WTC11 (cell line): ENCODE measurements at regions not wholly inside any gene's neighbourhood (a gene's known extent, or its start where the extent isn't known, plus 50 kb on each side); places are given as distances from the start of the nearest gene placed in this dataset.

Experiments used
- ATAC-seq: fragments of 200-7000 bp; cut with Tn5 transposase; 2 replicates; pipeline ENCODE4 v1.10.0; 2021; ENCODE audit warnings: mild to moderate bottlenecking, moderate library complexity
- CTCF ChIA-PET: fragments of 300-600 bp; sonication (Branson Sonifier 250); formaldehyde crosslinking; loops from one replicate; lab custom pipeline; 2021; ENCODE audit warnings: antibody characterized with exemption; lab: Charles Lee
- POLR2A ChIA-PET: fragments of 350-600 bp; sonication (Branson Sonifier 250); formaldehyde crosslinking; loops from one replicate; lab custom pipeline; 2021; ENCODE audit warnings: antibody characterized with exemption; lab: Charles Lee
- DNase-seq: peaks from one replicate; pipeline ENCODE4 v3.0.0; 2021; ENCODE audit warnings: low spot score
- H3K27ac Mint-ChIP-seq: 2 replicates; pipeline ENCODE4 v1.8.0; 2021; ENCODE audit warnings: mixed read lengths
- H3K27me3 Mint-ChIP-seq: 2 replicates; pipeline ENCODE4 v1.8.0; 2021; ENCODE audit warnings: low read depth, mild to moderate bottlenecking, moderate library complexity, mixed read lengths
- H3K36me3 Mint-ChIP-seq: 2 replicates; pipeline ENCODE4 v1.8.0; 2021; ENCODE audit warnings: mixed read lengths
- H3K4me1 Mint-ChIP-seq: 2 replicates; pipeline ENCODE4 v1.8.0; 2022; ENCODE audit warnings: mixed read lengths
- H3K4me3 Mint-ChIP-seq: 2 replicates; pipeline ENCODE4 v1.8.0; 2021; ENCODE audit warnings: mild to moderate bottlenecking, moderate library complexity, mixed read lengths
- H3K9me3 Mint-ChIP-seq: 2 replicates; pipeline ENCODE4 v1.8.0; 2021; ENCODE audit warnings: mixed read lengths
- TF ChIP-seq, protein P1 (sequence below): sonication (generic); formaldehyde crosslinking; IDR thresholded peaks from 2 replicates; pipeline ENCODE4 v1.8.1; 2022; ENCODE audit warnings: low read depth, missing genetic modification reagents, borderline replicate concordance

DNA sequence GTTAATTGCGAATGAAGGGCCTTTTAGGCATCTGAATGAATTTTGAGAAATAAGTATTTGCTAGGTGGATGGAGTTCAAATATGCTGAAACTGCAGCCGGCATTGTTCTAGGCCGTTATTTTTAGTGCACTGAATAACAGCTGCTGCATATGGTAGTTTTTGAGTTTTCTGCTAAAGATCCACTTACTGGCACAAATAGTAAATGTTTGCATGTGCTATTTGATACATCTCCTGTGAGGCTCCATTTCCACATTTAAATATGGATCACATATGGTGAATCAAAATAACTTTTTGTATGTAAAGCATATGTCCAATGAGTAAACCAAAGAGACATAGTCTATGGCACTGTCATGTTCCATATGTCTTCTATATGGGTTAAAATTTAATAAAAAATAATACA, 56.7 kb upstream of the CNTN4 start:
- Mint-ChIP-seq H3K4me3 (no peak overlapping the region), H3K27ac (no peak overlapping the region), H3K27me3 (no peaks in the 10 kb centered on the region; the same call in none of the 2 replicates), H3K9me3 (peaks cover 69% of the 10 kb centered on the region), H3K4me1 (no peaks in the 10 kb centered on the region), H3K36me3 (peaks cover 54% of the 10 kb centered on the region)
- ATAC-seq: no peak
- TF ChIP-seq, protein P1, sequence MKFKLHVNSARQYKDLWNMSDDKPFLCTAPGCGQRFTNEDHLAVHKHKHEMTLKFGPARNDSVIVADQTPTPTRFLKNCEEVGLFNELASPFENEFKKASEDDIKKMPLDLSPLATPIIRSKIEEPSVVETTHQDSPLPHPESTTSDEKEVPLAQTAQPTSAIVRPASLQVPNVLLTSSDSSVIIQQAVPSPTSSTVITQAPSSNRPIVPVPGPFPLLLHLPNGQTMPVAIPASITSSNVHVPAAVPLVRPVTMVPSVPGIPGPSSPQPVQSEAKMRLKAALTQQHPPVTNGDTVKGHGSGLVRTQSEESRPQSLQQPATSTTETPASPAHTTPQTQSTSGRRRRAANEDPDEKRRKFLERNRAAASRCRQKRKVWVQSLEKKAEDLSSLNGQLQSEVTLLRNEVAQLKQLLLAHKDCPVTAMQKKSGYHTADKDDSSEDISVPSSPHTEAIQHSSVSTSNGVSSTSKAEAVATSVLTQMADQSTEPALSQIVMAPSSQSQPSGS (CRISPR knock-in tag): no peak
- TF ChIP-seq, all 79 proteins: peak for 0
- CTCF ChIA-PET: no interaction called here
- DNase-seq: no peak
- POLR2A ChIA-PET: no interaction called here
